ENCODE measurements at regions not wholly inside any gene's neighbourhood (a gene's known extent, or its start where the extent isn't known, plus 50 kb on each side); places are given as distances from the start of the nearest gene placed in this dataset.
"Not testable (repeated sequence)": the region's sequence is repeated elsewhere in the genome, so short reads cannot be mapped to it uniquely, and the experiment has no call there.

- no peaks in the 10 kb centered on the region for H3K36me3 ChIP-seq (ENCODE audit: insufficient read depth, low read length)
- TF ChIP-seq, protein P1, sequence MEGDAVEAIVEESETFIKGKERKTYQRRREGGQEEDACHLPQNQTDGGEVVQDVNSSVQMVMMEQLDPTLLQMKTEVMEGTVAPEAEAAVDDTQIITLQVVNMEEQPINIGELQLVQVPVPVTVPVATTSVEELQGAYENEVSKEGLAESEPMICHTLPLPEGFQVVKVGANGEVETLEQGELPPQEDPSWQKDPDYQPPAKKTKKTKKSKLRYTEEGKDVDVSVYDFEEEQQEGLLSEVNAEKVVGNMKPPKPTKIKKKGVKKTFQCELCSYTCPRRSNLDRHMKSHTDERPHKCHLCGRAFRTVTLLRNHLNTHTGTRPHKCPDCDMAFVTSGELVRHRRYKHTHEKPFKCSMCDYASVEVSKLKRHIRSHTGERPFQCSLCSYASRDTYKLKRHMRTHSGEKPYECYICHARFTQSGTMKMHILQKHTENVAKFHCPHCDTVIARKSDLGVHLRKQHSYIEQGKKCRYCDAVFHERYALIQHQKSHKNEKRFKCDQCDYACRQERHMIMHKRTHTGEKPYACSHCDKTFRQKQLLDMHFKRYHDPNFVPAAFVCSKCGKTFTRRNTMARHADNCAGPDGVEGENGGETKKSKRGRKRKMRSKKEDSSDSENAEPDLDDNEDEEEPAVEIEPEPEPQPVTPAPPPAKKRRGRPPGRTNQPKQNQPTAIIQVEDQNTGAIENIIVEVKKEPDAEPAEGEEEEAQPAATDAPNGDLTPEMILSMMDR (IDR thresholded peaks at IDR 0.05; ENCODE audit: extremely low read depth, low read depth, low read length), result no peak
- no peak overlapping the region for H3K4me2 ChIP-seq (ENCODE audit: insufficient read depth, low read length)
- no peak for DNase-seq (ENCODE audit: insufficient read length, low spot score, missing footprints)
- no peaks in the 10 kb centered on the region for H3K79me2 ChIP-seq (ENCODE audit: insufficient read depth, low read length)
- H2AFZ ChIP-seq (ENCODE audit: low read length), result no peak overlapping the region
- no peaks in the 10 kb centered on the region for H3K9me3 ChIP-seq (ENCODE audit: low read depth, low read length)
- H3K27ac ChIP-seq (ENCODE audit: low read depth, low read length), result no peak overlapping the region
- no peaks in the 10 kb centered on the region for H3K27me3 ChIP-seq (ENCODE audit: insufficient read depth, low read length)
- no peak overlapping the region for H3K4me3 ChIP-seq (ENCODE audit: insufficient read depth, low read length)
- peaks cover 4% of the 10 kb centered on the region for H3K4me1 ChIP-seq (ENCODE audit: insufficient read depth, low read length)
- H4K20me1 ChIP-seq (ENCODE audit: insufficient read depth, low read length), result no peaks in the 10 kb centered on the region
Observed at GRCh38 chr2:120514521-120514920, 168.6 kb downstream of the INHBB start.

DNA sequence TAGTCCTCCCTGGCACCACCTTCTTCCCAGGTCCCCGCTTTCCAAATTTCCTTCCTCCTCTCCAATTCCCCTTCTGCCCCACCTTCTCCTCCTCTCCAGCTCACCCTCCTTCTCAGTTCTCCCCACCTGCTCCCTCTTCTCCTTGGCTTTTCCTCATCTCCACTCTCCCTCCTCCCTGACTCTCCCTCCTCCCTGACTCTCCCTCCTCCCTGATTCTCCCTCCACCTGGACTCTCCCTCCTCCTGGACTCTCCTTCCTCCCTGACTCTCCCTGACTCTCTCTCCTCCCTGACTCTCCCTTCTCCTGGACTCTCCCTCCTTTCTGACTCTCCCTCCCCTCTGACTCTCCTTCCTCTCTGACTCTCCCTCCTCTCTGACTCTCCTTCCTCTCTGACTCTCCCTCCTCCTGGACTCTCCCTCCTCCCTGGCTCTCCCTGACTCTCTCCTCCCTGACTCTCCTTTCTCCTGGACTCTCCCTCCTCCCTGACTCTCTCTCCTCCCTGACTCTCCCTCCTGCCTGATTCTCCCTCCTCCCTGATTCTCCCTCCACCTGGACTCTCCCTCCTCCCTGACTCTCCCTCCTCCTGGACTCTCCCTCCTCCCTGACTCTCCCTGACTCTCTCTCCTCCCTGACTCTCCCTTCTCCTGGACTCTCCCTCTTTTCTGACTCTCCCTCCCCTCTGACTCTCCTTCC, 169.3 kb downstream of the INHBB start:
- not testable (repeated sequence) for H3K9me3 ChIP-seq (ENCODE audit: low read depth, low read length); H3K27ac ChIP-seq (ENCODE audit: low read depth, low read length)

DNA sequence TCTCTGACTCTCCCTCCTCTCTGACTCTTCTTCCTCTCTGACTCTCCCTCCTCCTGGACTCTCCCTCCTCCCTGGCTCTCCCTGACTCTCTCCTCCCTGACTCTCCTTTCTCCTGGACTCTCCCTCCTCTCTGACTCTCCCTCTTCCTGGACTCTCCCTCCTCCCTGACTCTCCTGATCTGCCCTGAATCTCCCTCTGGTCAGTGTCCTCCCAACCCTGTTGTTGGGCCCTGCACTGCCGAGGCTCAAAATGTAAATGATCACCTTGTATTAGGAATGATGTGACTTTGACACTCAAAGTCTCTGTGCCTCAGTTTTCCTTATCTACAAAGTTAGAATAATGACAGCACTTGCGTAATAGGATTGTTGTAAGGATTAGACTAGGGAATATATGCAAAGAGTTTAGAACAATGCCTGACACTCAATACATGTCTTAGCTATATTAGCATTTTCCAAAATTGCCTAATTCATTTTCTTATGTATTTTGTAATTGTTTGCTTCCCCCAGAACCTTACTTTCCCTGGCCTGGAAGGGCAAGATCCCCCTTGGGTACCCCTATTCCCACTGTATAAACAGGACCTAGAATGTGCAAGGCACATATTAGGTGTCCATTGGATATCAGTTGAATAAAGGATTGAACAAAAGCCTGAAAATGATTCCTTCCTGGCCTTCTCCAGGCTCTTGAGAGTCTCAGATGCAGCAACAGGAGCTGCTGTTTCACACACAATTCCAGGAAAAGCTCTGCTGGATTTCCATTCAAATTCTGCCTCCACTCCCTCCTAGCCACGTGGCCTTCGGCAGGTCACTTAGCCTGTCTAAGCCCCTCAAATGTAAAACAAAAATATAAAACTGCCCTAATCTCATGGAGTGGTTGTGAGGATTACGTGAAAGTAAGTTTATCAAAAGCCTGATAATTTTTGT, 170.1 kb downstream of the INHBB start:
- DNase-seq (ENCODE audit: insufficient read length, low spot score, missing footprints), result no peak
- Histone ChIP-seq H3K79me2 (ENCODE audit: insufficient read depth, low read length) (no peaks in the 10 kb centered on the region), H3K4me3 (ENCODE audit: insufficient read depth, low read length) (no peak overlapping the region), H3K27ac (ENCODE audit: low read depth, low read length) (no peak overlapping the region), H3K4me2 (ENCODE audit: insufficient read depth, low read length) (no peak overlapping the region), H3K36me3 (ENCODE audit: insufficient read depth, low read length) (no peaks in the 10 kb centered on the region), H2AFZ (ENCODE audit: low read length) (no peak overlapping the region), H3K4me1 (ENCODE audit: insufficient read depth, low read length) (peaks cover 4% of the 10 kb centered on the region), H3K27me3 (ENCODE audit: insufficient read depth, low read length) (no peaks in the 10 kb centered on the region), H4K20me1 (ENCODE audit: insufficient read depth, low read length) (no peaks in the 10 kb centered on the region), H3K9me3 (ENCODE audit: low read depth, low read length) (no peaks in the 10 kb centered on the region)
- TF ChIP-seq, protein P1 (IDR thresholded peaks at IDR 0.05; ENCODE audit: extremely low read depth, low read depth, low read length), result no peak

More for the DNA sequence above, 169.3 kb downstream of the INHBB start:
- not testable (repeated sequence) for H3K4me1 ChIP-seq (ENCODE audit: insufficient read depth, low read length); H3K4me3 ChIP-seq (ENCODE audit: insufficient read depth, low read length); H3K36me3 ChIP-seq (ENCODE audit: insufficient read depth, low read length); H3K4me2 ChIP-seq (ENCODE audit: insufficient read depth, low read length); H3K27me3 ChIP-seq (ENCODE audit: insufficient read depth, low read length); DNase-seq (ENCODE audit: insufficient read length, low spot score, missing footprints); H2AFZ ChIP-seq (ENCODE audit: low read length); H4K20me1 ChIP-seq (ENCODE audit: insufficient read depth, low read length); H3K79me2 ChIP-seq (ENCODE audit: insufficient read depth, low read length)

DNA sequence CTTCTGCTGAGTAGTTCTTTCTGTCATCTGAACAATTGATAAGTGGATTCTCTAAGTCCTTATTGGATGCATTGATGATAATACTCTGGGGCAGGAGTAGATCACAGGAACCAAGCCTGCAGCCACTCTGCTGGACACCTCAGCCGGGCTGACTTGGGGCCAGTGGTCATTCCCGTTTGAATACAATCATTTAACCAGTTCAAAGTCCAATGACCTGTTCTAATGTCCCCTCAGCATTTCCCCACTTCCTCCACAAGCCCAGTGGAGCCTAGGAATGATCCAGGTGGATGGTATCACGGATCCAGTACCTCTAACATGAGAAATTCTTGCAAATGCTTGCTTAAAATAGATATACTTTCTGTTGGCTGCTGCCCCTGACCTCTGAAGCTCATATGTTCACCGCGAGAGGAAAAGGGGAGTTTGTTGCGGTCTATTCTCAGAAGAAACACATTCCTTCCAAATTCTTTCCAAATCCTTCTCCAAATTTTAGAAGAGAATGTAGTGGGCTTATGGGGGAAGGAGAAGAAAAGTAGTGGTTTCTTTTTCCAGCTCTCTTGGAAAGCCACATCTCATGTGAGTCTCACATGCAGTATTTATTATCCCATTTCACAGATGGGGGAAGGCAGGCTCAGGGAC, 170.9 kb downstream of the INHBB start:
- Histone ChIP-seq H3K27me3 (ENCODE audit: insufficient read depth, low read length) (no peaks in the 10 kb centered on the region), H2AFZ (ENCODE audit: low read length) (no peak overlapping the region), H3K4me1 (ENCODE audit: insufficient read depth, low read length) (peaks cover 4% of the 10 kb centered on the region), H3K4me3 (ENCODE audit: insufficient read depth, low read length) (no peak overlapping the region), H4K20me1 (ENCODE audit: insufficient read depth, low read length) (no peaks in the 10 kb centered on the region), H3K36me3 (ENCODE audit: insufficient read depth, low read length) (no peaks in the 10 kb centered on the region), H3K9me3 (ENCODE audit: low read depth, low read length) (no peaks in the 10 kb centered on the region), H3K27ac (ENCODE audit: low read depth, low read length) (no peak overlapping the region), H3K79me2 (ENCODE audit: insufficient read depth, low read length) (no peaks in the 10 kb centered on the region), H3K4me2 (ENCODE audit: insufficient read depth, low read length) (no peak overlapping the region)
- TF ChIP-seq, protein P1 (IDR thresholded peaks at IDR 0.05; ENCODE audit: extremely low read depth, low read depth, low read length), result no peak
- no peak for DNase-seq (ENCODE audit: insufficient read length, low spot score, missing footprints)
